GM18508 (cell line): ENCODE measurements at regions not wholly inside any gene's neighbourhood (a gene's known extent, or its start where the extent isn't known, plus 50 kb on each side); places are given as distances from the start of the nearest gene placed in this dataset.

Experiments used
- ATAC-seq: cut with Tn5 transposase; IDR thresholded peaks from one replicate; pipeline ENCODE4 v1.9.1; 2021; ENCODE audit warnings: moderate number of reproducible peaks; ENCODE audit not compliant: insufficient read depth, unreplicated experiment

DNA sequence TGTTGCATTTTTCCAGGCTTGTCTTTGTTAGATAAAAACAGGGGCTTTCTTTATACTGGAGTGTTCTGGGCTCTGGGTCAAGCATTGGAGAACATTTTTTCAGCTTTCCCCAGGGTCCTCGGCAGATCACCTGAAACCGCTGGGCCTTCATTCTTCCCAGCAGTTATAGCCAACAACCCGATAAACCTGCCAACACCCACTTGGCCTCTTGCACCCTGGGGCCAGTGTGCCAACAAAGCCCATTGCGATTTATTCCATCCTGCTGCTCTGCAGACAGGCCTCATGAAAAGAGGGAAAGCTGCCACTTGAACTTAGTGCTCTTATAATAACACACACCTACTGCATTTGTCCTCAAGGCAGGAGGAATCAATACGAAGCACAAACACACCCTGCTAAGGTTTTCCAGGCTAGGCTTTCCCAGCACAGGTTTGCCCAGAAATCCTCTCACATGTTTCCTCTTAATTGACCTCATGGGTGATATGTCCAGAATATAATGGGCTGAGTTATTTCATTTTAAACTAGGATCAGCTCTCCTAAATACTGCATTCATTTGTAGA is 669.3 kb downstream of the LIG4 start:
- no peak for ATAC-seq

DNA sequence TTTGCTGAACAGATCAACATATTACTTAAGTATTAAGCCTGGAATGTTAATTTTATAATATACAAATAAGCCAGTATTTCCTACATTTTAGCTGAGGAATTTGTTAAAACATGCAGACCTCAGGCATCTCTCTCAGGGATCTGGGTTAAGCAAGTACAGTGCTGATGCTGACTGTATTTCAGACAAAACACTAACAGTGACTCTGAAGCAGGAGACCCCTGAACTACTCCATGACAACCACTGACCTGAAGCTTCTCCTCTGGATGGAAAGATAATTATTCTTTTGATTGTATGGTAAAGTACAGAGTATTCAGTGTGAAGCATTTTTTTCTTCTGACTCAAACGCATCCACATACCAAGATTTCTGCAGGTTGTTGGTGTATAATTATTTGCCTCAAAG is 680.8 kb downstream of the LIG4 start:
- ATAC-seq = no peak

DNA sequence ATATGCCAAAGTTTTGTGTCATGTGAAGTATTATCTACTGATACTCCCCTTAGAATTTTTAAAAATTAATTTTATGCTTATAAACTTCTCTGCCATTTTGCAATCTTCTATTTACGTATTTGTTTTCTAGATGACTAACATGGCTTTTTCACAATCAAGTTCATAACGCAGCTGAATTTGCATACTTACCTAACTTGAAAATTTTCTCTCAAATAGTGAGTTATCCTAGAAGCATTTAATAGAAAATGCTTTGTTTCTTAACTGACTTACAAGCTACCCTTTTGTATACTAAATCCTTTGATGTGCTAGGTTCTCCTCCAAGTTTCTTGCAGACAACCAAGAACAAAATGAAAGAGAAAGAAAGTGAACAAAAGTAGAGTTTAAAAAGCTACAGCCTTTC is 683.5 kb downstream of the LIG4 start:
- ATAC-seq = no peak

DNA sequence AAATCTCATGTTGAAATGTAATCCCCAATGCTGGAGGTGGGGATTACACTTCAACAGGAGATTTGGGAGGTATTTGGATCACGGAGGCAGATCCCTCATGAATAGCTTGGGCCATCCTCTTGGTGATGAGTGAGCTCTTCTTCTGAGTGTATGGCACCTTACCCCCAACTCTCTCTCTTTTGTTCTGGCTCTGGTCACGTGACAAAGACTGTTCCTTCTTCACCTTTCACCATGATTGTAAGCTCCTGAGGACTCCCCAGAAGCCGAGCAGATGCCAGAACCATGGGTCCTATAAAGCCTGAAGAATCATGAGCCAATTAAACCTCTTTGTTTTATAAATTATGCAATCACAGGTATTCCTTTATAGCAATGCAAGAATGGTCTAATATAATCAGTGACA is 684.2 kb downstream of the LIG4 start:
- no peak for ATAC-seq

DNA sequence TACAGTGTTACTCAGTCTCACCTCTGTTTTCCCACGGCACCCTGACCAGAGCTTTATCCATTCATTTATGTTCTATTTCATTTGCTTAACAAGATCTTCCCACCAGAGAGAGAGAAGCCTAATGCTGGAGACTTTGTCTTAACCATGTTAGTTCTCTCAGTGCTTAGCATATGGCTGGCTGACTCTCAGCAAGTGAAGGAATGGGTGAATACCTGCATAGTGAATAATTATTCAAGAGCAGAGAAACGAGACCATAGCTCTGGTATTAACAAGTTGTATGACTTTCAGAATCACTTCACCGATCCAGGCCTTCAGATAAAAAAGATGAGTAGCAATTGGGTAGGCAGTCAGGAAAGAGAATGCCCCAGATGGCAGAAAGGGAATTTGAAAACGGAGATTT is 686.3 kb downstream of the LIG4 start:
- ATAC-seq = no peak

DNA sequence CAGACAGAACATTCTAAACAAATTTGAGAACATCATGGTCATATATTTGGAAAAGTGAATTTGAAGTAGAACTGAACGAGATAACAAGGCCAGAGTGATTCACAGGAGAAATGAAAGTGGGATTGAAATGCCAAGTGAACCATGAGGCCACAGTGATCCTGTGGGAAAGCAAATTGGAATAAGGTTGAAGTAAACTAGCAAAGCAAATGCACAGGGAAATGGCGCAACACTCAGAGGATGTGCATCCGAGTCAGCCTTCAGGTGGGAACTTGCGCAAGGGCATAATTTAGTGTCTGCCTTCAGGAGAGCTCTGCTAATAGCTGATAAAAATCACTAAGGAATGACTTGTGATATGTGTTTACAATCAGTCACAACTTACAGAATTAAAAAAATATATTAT is 696.6 kb downstream of the LIG4 start:
- ATAC-seq = no peak

DNA sequence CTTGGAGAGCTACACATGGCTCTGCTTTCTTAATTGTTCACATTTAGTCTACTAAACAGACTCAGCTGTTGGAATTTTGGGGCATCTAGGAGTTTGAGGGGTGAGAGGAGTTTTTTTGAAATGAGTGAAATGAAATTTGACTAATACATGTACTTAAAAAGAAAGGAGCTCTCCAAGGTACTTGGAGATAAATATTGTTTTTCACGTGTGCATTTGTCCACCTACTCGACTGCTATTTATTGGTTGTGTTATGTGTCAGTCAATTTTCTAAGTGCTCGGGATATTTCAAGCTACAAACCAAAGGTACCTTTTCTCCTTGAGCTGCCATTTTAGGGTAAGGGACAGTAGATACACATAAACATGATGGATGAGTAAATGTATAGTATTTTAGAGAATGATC is 697.0 kb downstream of the LIG4 start:
- no peak for ATAC-seq

DNA sequence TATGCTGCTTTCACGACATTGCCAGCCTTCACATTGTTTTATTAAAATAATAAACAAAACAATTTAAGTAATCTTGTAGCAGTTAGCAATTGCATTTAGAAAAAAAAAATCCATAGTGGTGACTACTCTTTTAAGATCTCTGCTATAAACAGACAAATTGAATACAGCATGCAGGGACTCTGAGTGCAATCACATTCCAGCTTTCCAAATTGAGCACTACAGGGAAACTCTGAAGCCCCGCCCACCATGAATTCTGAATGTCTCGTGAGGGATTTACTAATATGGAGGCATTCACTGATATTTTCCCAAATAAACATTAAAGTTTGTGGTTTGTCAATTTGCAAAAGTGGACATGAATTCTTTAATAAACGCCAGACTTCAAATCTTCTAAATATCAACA is 698.8 kb downstream of the LIG4 start:
- no peak for ATAC-seq

DNA sequence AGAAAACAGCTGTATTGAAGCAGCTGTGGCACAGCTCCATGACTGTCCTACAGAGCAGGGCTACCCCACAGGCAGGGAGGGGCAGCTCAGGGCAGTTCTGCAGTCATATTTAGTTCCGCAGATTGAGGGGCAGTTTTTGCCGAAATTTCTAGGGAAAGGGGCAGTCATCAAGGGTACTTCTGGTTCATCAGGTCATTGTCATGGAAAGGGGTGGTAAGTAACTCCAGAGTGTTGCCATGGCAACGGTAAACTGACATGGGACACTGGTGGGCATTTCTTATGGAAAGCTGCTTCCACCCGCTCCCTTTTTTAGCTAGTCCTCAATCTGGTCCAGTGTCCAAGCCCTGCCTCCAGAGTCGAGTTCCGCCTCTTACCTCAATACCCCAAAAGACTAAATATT is 702.8 kb downstream of the LIG4 start:
- ATAC-seq = no peak

DNA sequence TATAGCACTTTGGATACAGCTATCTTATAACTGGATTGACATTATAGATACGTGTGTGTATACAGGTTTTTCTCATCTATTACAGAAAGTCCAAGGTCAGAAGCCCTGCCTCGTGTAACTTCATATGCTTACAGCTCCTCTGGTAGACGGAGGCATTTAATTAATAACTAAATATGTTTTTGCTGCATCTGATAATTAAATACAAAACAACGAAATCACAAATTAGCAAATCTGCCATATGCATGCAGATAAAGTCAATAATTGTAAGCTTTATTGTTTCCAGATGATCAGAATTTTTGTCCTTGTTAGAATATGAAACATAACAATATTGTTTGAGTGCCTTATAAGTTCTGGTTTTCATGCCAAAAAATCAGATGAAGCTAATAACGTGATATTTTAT is 717.7 kb downstream of the LIG4 start:
- no peak for ATAC-seq

DNA sequence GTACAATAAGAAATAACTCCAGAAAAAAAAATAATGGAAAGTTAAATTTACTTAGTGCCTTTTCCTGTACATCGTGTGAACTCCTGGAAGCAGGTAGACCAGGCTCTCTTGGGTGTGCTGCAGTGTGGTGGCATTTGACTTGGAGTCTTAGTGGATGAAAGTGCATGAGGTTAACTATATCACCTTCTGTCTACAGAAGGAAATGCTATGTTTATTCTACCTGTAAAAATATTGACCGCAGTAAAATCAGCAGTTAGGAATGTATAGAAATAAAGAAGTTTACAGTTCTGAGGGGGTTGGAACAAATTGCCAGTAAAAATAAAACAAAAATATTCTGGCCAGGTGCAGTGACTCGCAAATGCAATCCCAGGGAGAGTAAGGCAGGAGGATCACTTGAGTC is 722.1 kb downstream of the LIG4 start:
- no peak for ATAC-seq

DNA sequence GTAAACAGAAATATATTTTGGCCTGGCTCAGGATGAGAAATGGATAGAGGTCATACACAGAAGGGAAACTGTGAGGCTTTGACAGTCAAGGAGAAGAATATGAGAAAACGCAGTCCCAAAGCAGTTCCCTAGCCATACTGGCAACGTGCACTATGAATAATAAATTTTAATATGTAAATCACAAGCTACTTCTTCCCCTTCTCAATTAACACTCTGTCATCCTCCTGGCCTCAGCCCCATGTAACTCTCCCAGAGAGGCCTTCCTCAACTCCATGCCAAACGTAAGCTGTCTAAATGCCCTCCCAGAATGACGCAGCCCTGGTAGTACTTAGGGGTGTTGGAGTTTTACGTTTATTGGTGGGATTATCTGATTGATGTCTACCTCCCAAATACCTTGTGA is 732.6 kb downstream of the LIG4 start:
- no peak for ATAC-seq

DNA sequence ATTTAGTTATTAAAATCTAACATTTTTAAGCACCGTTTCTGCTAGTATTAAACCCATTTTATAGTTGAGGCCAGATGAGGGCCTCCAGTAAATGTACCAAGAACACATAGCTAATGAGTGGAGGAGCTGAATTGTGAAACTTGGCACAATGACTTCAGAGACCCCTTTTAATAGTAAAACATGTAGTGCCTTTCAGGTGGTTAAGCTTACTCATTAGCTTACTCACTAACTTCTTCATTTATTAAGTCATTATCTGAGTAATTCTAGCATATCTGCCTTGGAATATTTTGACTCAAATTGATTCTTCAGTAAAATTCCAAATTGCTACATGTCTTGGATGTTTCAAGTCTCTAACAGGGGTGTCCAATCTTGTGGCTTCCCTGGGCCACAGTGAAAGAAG is 735.2 kb downstream of the LIG4 start:
- ATAC-seq = no peak

DNA sequence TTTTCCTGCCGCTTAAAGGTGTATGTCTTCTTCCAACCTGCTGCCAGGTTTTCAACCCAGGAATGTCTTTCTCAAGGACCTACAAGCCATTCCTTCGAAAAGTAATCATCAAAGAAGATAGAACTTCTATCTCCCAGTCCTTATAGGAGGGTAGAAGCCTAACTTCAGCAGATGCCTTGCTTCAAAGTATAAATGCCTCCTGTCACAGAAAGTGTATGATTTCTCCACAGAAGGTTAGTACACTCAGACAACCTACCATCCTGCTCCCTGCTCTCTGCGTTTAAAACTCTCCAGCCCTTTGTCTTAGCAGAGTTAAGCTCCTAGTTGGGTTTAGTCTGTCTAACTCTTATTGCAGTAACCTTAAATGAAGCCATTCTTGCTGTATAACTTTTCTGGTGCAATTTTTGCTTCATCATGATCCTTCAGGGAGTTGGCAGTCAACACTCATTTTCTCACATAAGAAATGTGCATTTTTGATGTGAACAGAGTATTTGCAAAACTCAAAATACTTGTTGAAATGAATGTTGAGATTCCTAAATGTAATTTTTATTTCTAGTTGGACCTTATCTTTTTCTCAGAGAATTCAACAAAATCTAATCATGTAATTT is 737.5 kb downstream of the LIG4 start:
- ATAC-seq = no peak

DNA sequence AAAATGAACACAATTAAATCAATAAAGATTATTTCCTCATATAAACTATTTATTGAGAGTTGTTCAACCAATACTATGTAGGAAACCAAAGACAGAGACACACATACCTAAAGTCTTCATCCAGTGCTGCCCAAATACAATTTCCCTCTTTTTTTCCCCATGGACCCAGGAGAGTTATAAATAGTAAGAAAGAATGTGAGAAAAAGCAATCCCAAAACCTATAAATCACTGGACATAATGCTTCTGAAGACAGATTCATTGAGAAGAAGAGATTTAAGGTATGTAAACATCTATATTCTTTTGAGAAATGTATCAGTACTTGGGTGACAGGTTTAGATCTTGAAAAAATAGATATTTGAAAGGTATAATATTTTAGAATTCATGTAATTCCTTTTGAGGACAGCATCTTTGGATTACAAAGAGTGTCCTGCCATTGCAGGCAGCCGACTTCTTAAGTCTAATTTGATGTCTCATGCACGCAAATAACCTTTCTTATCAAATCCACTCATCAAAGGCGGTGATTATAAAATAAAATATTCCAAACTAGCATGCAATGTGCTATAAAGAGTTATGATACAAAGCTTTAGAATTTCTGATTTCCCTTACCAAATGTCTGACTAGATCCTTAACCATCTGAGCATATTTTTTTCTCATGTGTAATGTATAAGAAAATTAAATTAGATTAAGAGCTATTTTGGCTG is 739.4 kb downstream of the LIG4 start:
- no peak for ATAC-seq

DNA sequence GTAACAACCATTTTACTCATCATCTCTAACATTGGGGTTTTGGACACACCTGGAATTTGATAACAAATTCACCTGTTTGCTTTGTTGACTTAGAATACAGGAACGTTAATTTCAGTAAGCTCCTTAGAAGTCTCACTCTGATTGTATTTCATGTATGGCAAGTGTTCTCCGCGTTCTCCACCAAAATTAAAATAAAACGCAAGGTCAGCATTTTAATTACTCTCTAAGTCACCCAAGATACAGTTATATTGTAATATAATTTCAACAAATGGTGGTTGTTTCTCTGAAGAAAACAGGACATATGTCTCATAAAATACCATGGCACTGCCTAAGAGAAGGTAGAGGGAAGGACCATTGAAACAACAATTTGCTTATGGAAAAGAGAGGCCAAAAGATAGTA is 742.1 kb downstream of the LIG4 start:
- ATAC-seq = no peak

DNA sequence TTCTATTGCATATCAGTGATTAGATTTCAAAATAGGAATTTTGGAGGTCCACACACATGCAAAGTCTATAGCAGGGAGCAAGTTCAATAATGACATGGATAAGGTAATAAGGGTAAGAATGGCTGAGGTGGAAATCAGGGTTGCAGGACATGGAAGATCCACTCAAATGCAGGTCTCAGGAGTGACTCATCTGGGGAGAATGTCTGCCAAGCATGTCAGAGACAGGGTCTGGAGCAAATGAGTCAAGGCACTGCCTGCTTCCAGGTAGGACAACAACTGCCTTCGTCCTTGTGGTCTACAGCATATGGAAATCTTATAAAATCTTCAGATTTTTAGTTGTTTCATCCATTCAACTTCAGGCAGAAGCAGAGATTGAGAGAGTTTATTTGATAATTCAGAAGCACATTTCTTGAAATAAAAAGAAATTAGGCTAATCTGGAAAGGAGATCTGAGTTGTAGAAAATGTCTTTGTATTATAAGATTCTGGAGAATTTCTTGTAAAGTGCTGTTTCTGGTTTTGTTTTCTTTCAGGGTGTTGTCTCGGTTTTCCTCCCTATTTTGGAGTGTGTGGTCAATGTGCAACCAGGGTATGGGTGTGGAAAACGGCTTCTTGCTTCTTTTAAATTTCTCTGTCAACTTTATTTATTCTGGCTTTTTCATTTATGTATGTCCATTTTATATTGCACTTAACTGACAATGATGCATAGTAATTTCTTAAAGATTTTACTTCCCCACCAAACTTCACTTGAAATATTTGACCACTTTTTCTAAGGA is 748.8 kb downstream of the LIG4 start:
- ATAC-seq = no peak

DNA sequence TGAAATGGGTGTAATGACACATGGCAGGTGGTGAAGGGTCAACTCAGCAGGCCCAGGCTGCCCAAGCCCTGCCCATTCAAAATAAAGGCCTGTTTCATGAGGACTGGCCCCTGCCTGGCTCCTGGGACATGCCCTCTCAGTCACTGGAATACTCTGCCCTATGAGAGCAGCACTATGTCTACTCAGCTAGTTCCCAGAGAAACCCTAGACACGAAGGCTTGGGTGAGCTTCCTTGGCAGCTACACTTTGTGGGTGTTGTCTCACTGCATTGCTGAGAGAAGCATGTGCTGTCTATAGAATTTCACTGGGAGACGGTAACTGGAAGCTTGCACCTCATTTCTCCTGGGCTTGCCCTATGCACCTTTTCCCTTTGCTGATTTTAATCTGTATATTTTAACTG is 752.8 kb downstream of the LIG4 start:
- no peak for ATAC-seq

DNA sequence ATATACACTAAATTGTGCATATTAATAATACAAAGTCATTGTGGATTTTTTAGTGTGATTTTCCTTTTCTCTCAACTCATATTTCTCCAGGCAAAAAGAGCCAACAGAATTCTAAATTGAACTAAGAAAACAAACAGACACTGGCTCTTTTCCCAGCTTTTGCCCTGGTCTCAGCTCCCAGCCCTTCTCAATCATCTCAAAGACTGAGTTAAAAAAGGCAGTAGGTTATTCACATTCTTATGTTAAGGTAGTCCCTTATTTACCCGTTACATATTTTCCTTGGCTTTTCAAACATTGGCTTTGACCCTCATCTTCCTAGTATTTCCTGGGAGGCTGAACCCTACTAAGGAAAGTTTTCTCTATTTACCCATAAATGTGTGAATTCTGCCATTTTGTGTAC is 753.6 kb downstream of the LIG4 start:
- no peak for ATAC-seq

DNA sequence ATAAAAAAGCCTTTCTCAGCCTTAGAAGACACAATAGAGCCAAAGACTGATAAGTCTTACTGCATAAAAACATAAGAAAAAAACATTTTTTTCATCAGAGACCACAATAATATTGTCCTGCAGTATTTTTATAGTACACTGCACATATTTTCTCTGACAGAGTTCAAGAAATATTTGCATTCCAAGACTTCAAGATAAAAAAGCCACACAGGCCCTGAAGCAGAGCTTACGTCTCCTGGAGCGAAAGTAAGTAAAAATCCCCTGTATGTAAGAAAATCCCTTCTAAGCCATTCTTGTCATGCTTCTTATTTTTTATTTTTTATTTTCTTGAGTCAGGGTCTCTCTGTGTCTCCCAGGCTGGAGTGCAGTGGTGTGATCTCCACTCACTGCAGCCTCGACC is 755.9 kb downstream of the LIG4 start:
- ATAC-seq = no peak

DNA sequence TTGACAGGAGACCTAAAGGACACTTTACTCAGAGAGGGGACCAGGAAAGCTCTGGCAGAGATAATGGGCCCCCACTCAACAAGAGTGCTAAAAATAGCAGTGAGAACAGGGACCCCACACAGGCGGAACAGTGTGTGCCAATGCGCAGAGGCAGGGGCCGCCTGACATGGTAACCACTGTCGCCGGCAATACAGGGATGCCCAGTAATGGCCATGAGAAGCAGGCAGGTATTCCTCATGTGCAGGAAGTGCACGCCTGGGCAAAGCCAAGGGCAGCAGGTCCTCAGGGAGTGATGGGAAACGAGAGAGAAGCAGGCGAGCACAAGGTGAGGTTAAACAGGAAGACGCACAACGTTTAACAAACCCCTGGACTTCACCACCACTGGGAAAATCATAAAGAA is 757.1 kb downstream of the LIG4 start:
- no peak for ATAC-seq
